Mesothelial cell of epicardium (in vitro differentiated cells): ENCODE measurements at regions not wholly inside any gene's neighbourhood (a gene's known extent, or its start where the extent isn't known, plus 50 kb on each side); places are given as distances from the start of the nearest gene placed in this dataset.
A peak's percentile ranks its signal among the peaks of the same experiment; 100 is the strongest.

Source experiments
- DNase-seq, 2 experiments: peaks; one replicate each; pipeline ENCODE4 v3.0.0; 2021; ENCODE audit warnings: low spot score in 2 of 2; ENCODE audit not compliant: unreplicated experiment in 2 of 2
- H3K27ac Mint-ChIP-seq: 2 replicates; pipeline ENCODE4 v1.8.0; 2021; ENCODE audit warnings: mixed read lengths
- H3K27me3 Mint-ChIP-seq: 2 replicates; pipeline ENCODE4 v1.8.0; 2021; ENCODE audit warnings: low read depth, mixed read lengths
- H3K36me3 Mint-ChIP-seq: 2 replicates; pipeline ENCODE4 v1.8.0; 2021; ENCODE audit warnings: mixed read lengths
- H3K4me1 Mint-ChIP-seq: 2 replicates; pipeline ENCODE4 v1.8.0; 2021; ENCODE audit warnings: mixed read lengths
- H3K4me3 Mint-ChIP-seq: 2 replicates; pipeline ENCODE4 v1.8.0; 2021; ENCODE audit warnings: mild to moderate bottlenecking, moderate library complexity, mixed read lengths
- H3K9me3 Mint-ChIP-seq: 2 replicates; pipeline ENCODE4 v1.8.0; 2021; ENCODE audit warnings: mixed read lengths
- CTCF ChIP-seq: fragments of 200-600 bp; sonication (generic); IDR thresholded peaks from one replicate; pipeline ENCODE4 v1.5.0; 2021; ENCODE audit warnings: antibody characterized with exemption; ENCODE audit not compliant: unreplicated experiment

GRCh38 chr12:105854071-105854470, 284.7 kb downstream of the NUAK1 start:
- TF ChIP-seq CTCF: no peak
- H3K36me3 Mint-ChIP-seq: no peaks in the 10 kb centered on the region
- peaks cover 10% of the 10 kb centered on the region for H3K4me1 Mint-ChIP-seq
- H3K27me3 Mint-ChIP-seq: no peaks in the 10 kb centered on the region
- H3K4me3 Mint-ChIP-seq: no peak overlapping the region
- H3K9me3 Mint-ChIP-seq: peaks cover 8% of the 10 kb centered on the region
- DNase-seq: no peak
- H3K27ac Mint-ChIP-seq: no peak overlapping the region

DNA sequence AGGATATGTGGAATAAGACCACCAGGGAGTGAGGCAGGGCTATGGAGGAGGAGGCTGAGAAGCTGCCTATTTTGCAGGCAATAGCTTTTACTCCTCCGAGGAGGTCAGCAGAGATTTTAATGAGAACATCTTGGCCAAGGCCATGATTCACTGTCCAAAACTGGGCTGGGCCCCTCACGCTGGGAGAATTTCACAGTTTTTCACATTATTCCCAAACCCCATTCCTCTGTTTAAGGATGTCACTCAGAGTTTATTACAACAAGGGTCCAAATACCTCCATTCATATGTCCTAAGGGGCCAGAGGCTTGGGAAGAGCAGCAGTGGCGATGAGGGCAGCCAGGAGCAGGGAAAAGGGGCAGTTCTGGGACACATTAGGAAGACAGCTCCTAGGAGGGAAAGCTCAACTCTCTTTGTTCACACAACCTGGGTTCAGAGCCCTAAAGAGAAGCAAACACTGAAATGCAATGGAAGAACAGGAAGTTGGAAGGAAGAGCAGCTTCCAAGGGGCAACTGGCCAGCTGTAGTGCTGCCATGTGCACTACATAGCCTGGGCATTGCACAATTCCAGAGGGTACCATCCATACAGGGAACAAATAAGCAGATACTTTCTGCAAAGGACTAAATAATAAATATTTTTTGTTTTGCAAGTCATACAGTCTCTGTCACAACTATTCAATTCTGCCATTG, 283.2 kb downstream of the NUAK1 start:
- DNase-seq: no peak
- Mint-ChIP-seq H3K27ac (no peak overlapping the region), H3K9me3 (peaks cover 8% of the 10 kb centered on the region), H3K4me3 (no peak overlapping the region), H3K27me3 (no peaks in the 10 kb centered on the region), H3K4me1 (peaks cover 9% of the 10 kb centered on the region), H3K36me3 (no peaks in the 10 kb centered on the region)
- TF ChIP-seq CTCF: no peak

GRCh38 chr12:105856048-105856405, 282.7 kb downstream of the NUAK1 start:
- peaks cover 13% of the 10 kb centered on the region for H3K4me1 Mint-ChIP-seq
- H3K36me3 Mint-ChIP-seq: no peaks in the 10 kb centered on the region
- no peak for DNase-seq
- H3K27ac Mint-ChIP-seq: no peak overlapping the region
- H3K9me3 Mint-ChIP-seq: peaks cover 8% of the 10 kb centered on the region
- no peak for TF ChIP-seq CTCF
- no peak overlapping the region for H3K4me3 Mint-ChIP-seq
- no peaks in the 10 kb centered on the region for H3K27me3 Mint-ChIP-seq

DNA sequence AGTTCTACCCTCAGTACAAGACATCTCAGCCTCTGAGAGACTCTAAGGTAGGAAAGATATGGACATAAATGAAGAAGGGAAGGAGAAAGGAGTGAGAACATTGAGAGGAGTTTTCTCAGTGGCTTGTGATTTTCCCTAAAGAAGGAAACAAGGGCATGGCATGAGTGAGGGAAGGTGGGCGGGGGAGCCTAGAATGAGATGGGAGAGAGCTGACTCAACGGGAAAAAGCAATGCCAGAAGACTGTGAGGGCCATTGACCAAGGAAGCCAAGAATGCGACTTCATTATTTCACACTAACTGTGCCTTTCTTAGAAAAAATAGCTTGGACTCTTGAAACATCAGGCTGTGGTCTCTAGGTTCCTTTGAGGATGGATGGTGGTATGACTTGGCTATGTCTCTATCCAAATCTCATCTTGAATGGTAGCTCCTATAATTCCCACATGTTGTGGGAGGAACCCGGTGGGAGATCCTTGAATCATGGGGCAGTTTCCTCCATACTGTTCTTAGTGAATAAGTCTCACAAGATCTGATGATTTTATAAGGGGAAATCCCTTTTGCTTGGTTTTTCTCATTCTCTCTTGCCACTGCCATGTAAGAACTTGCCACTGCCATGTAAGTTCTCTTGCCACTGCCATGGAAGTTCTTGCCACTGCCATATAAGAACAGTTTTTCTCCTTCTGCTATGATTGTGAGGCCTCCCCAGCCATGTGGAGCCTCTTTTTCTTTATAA, 279.6 kb downstream of the NUAK1 start:
- Mint-ChIP-seq H3K27me3 (no peaks in the 10 kb centered on the region), H3K9me3 (peaks cover 14% of the 10 kb centered on the region), H3K27ac (no peak overlapping the region), H3K4me1 (peaks cover 11% of the 10 kb centered on the region), H3K36me3 (no peaks in the 10 kb centered on the region), H3K4me3 (no peak overlapping the region)
- DNase-seq: no peak
- TF ChIP-seq CTCF: no peak

DNA sequence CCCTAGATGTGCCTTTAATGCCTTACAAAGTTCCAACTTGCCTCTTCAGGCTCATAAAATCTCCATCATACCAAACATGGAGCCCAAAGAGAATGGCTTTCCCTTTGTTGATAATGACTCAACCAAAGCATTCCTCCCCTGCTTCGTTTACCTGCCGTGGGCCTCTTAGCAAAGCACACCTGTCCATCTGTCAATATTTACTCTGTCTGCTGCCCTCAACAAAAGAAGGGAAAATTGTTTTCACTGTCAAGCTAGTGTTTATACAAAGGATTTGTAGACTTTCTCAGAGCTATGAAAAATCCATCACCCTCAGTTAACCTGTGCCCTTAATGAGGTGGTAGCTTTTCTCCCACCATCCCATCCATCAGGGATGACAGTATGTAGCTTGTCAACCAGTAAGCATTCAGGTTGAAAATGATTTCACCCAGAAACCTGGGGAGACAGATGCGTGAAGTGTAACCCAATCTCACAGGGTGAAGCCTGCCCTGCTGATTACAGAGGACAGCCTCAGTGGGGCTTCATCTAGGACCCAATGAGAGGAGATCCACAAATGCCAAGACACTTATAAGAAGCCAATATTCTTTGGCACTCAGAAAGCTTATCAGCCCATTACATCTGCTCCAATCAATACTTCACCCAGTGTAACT, 278.1 kb downstream of the NUAK1 start:
- no peak overlapping the region for H3K4me3 Mint-ChIP-seq
- H3K4me1 Mint-ChIP-seq: peaks cover 11% of the 10 kb centered on the region
- no peaks in the 10 kb centered on the region for H3K36me3 Mint-ChIP-seq

More for the DNA sequence above, 278.1 kb downstream of the NUAK1 start:
- no peak for DNase-seq
- TF ChIP-seq CTCF: no peak
- Mint-ChIP-seq H3K27ac (peak overlapping the region; percentile 26), H3K9me3 (peaks cover 14% of the 10 kb centered on the region), H3K27me3 (no peaks in the 10 kb centered on the region)
